Bronchial epithelial cell (primary cell): ENCODE measurements at regions not wholly inside any gene's neighbourhood (a gene's known extent, or its start where the extent isn't known, plus 50 kb on each side); places are given as distances from the start of the nearest gene placed in this dataset.

ENCODE experiments used
- DNase-seq: peaks from one replicate; pipeline ENCODE4 v3.0.0-alpha.2; 2010; ENCODE audit warnings: low read depth
- FAIRE-seq: peaks from 2 replicates; lab custom pipeline; 2011; peaks lifted over from hg19 to GRCh38; lab: Jason Lieb, UNC
- H3K27me3 ChIP-seq: 2 replicates; pipeline ENCODE4 v1.5.1; 2011; ENCODE audit warnings: low read length; ENCODE audit not compliant: control insufficient read depth, insufficient read depth
- H3K36me3 ChIP-seq: 2 replicates; pipeline ENCODE4 v1.5.1; 2011; ENCODE audit warnings: low read length; ENCODE audit not compliant: control insufficient read depth, insufficient read depth
- H3K4me3 ChIP-seq: 2 replicates; pipeline ENCODE4 v1.5.1; 2011; ENCODE audit warnings: mild to moderate bottlenecking, low read depth, low read length, control low read depth
- TF ChIP-seq, protein P1 (sequence below): IDR thresholded peaks from 2 replicates; pipeline ENCODE4 v1.5.1; 2011; ENCODE audit warnings: mild to moderate bottlenecking, moderate library complexity, low read length, control low read depth, inconsistent platforms; ENCODE audit not compliant: insufficient read depth, severe bottlenecking

- FAIRE-seq (no peak), DNase-seq (peak; percentile 92)
- Histone ChIP-seq H3K4me3 (no peak overlapping the region), H3K27me3 (no peaks in the 10 kb centered on the region), H3K36me3 (no peaks in the 10 kb centered on the region)
- TF ChIP-seq, protein P1, sequence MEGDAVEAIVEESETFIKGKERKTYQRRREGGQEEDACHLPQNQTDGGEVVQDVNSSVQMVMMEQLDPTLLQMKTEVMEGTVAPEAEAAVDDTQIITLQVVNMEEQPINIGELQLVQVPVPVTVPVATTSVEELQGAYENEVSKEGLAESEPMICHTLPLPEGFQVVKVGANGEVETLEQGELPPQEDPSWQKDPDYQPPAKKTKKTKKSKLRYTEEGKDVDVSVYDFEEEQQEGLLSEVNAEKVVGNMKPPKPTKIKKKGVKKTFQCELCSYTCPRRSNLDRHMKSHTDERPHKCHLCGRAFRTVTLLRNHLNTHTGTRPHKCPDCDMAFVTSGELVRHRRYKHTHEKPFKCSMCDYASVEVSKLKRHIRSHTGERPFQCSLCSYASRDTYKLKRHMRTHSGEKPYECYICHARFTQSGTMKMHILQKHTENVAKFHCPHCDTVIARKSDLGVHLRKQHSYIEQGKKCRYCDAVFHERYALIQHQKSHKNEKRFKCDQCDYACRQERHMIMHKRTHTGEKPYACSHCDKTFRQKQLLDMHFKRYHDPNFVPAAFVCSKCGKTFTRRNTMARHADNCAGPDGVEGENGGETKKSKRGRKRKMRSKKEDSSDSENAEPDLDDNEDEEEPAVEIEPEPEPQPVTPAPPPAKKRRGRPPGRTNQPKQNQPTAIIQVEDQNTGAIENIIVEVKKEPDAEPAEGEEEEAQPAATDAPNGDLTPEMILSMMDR, result no peak
These were observed 333.7 kb upstream of the FANCL start for GRCh38 chr2:58574873-58575272.

- FAIRE-seq (no peak), DNase-seq (no peak)
- TF ChIP-seq, protein P1, result no peak
- Histone ChIP-seq H3K27me3 (no peaks in the 10 kb centered on the region), H3K36me3 (no peaks in the 10 kb centered on the region), H3K4me3 (no peak overlapping the region)
These were observed 331.6 kb upstream of the FANCL start for GRCh38 chr2:58572731-58573130.

DNA sequence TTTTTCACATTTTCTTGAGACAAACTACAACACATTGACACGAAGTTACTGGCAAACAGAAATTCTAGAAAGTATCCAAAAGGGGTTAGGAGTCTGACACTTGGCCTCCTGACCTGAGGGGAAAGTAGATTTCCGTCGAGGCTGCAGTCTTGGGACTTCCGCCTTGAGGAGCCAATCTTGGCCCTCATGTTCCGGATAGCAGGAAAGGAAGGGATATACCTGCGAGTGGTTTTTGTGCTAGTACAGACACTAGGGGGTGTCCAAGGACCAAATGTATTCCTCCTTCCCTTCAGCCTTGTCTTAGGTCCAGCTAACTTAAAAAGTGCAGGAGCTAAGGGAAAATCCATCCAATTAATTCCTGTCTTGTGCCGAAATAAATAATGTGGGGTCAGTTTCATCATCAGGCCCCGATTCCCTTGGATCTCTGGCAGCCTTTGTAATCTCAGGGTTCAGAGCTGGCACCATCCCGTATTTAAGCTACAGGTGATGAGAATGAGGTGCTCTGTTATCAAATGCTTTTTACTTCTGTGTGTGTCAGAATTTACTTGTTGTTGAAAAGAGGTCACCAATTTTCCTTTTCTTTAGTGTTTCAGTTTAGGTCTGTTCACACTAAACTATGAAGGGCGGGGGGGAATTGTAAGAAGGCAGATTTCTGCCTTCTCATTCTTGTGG, 330.2 kb upstream of the FANCL start:
- no peak for FAIRE-seq
- DNase-seq, result peak; percentile 82
- H3K36me3 ChIP-seq, result no peaks in the 10 kb centered on the region
- H3K27me3 ChIP-seq, result no peaks in the 10 kb centered on the region
- H3K4me3 ChIP-seq, result no peak overlapping the region
- TF ChIP-seq, protein P1, result peak; percentile 88

DNA sequence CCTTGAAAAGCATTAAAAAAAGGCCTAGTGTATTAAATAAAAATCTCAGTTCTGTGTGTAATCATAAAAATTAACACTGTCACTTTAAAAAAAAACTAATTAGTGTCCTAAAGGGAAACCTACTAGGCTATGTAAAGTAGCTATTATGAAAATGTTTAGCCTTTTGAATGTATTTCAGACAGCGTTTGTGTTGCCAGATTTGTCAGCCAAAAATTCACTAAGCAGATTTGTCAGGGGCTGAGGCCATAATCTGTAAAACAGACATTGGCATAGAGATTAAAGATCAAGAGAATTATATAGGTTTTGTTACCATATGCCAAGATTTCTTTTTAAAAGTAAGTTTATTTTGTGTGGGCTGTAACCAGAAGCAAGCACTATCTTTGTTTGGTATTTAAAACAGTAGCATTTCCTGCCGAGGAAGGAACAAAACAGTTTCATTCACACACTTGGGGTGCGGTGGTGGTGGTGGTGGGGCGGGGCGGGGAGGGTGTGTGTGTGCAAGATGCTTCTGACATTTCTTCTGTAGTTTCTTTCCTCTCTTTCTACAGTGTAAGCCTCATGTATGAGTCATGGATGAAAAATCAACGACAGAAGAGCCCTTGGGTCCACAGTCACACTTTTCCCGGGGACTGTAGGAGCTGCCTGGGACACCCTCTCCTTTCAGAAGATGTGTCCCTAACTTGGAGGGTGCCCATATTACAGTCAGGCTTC, 328.5 kb upstream of the FANCL start:
- TF ChIP-seq, protein P1, result no peak
- Histone ChIP-seq H3K27me3 (no peaks in the 10 kb centered on the region), H3K4me3 (no peak overlapping the region), H3K36me3 (no peaks in the 10 kb centered on the region)
- FAIRE-seq (no peak), DNase-seq (peak; percentile 73)

DNA sequence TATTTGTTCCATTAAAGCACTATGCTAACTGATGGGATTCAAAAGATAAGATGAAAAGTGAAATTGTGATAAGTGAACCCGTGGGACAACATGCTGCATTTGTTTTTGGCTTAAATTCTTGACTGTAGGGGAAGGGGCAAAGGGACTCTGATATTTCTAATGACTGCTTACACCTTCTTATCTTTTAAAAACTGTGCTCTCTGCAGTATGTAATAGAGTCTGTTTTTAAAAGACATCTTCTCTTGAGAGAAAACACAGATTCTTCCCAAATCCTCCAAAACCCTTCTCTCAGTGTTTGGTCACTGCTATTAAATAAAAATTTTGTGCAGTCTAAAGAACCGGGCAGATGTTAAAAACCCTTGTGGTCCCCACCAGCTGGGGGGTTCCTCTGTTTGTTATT, 327.8 kb upstream of the FANCL start:
- H3K4me3 ChIP-seq, result no peak overlapping the region
- DNase-seq, result no peak
- no peak for FAIRE-seq
- no peaks in the 10 kb centered on the region for H3K27me3 ChIP-seq
- no peaks in the 10 kb centered on the region for H3K36me3 ChIP-seq
- TF ChIP-seq, protein P1, result no peak
